Gastrocnemius medialis (tissue), 4 donors: ENCODE measurements at regions not wholly inside any gene's neighbourhood (a gene's known extent, or its start where the extent isn't known, plus 50 kb on each side); places are given as distances from the start of the nearest gene placed in this dataset.

ENCODE experiments used
- ATAC-seq, 2 donors: fragments of 150-250 bp; one replicate each; pipeline ENCODE4 v1.9.1; 2016
- DNase-seq, 2 donors: peaks; one replicate each; pipeline ENCODE4 v3.0.0-alpha.2; 2019
- H3K27ac ChIP-seq, 4 donors: fragments of 200-600 bp; sonication (generic); 1 replicate in 1 of 4; 2 replicates in 3 of 4; pipeline ENCODE4 v1.5.1; 2016 to 2018; ENCODE audit warnings: mild to moderate bottlenecking in 2 of 4, moderate library complexity in 1 of 4
- H3K27me3 ChIP-seq, 3 donors: fragments of 200-600 bp; sonication (generic) in 2 of 3; 1 replicate in 1 of 3; 2 replicates in 2 of 3; pipeline versions ENCODE4 v1.5.1 to v1.6.0; 2016 to 2019; ENCODE audit warnings: mild to moderate bottlenecking in 1 of 3, moderate library complexity in 1 of 3
- H3K36me3 ChIP-seq, 2 donors: fragments of 200-600 bp; sonication (generic) in 1 of 2; one replicate each; pipeline ENCODE4 v1.5.1; 2017 to 2018
- H3K4me1 ChIP-seq, 2 donors: fragments of 200-600 bp; sonication (generic) in 1 of 2; one replicate each; pipeline ENCODE4 v1.5.1; 2016 to 2017; ENCODE audit warnings: mild to moderate bottlenecking in 2 of 2
- H3K4me3 ChIP-seq, 4 donors: fragments of 200-600 bp; sonication (generic) in 3 of 4; 1 replicate in 1 of 4; 2 replicates in 3 of 4; pipeline ENCODE4 v1.5.1; 2016 to 2019; ENCODE audit warnings: mild to moderate bottlenecking in 2 of 4
- H3K9me3 ChIP-seq, 3 donors: fragments of 200-600 bp; sonication (generic) in 2 of 3; 1 replicate in 1 of 3; 2 replicates in 2 of 3; pipeline ENCODE4 v1.5.1; 2016 to 2019
- CTCF ChIP-seq, 5 experiments: fragments of 450-650 bp in 3 of 5; fragments of 200-600 bp in 2 of 5; sonication (generic) in 2 of 5; IDR thresholded peaks in 4 of 5; conservative IDR thresholded peaks in 1 of 5; 1 replicate in 4 of 5; 2 replicates in 1 of 5; pipeline ENCODE4 v1.5.1; 2016 to 2019; ENCODE audit warnings: antibody characterized with exemption in 5 of 5, mild to moderate bottlenecking in 3 of 5, moderate library complexity in 3 of 5
- POLR2A ChIP-seq, 2 donors: fragments of 450-650 bp; IDR thresholded peaks; one replicate each; pipeline ENCODE4 v1.6.1; 2017; ENCODE audit warnings: antibody characterized with exemption in 2 of 2, mild to moderate bottlenecking in 2 of 2, moderate library complexity in 2 of 2
- in situ Hi-C, 4 donors: fragments of 200-750 bp; cut with MboI; loops; one replicate each; pipeline versions ENCODE4 v1.15.0 to v1.8.0; 2017; ENCODE audit warnings: low sequenced_read_pairs in 4 of 4
- intact Hi-C: fragments of 100-400 bp; cut with DNase I; formaldehyde crosslinking; loops from one replicate; pipeline ENCODE4 v1.15.1; 2023; ENCODE audit warnings: low total_unique reads

GRCh38 chr12:61987173-61987572 is 273.0 kb upstream of the USP15 start:
- no peak for TF ChIP-seq CTCF (IDR thresholded peaks at IDR 0.05 in 4 of 5, conservative IDR thresholded peaks at IDR 0.05 in 1 of 5)
- no peak for TF ChIP-seq POLR2A (IDR thresholded peaks at IDR 0.05)
- ATAC-seq: no peak
- H3K9me3 ChIP-seq: no peaks in the 10 kb centered on the region
- H3K4me1 ChIP-seq: no peaks in the 10 kb centered on the region
- H3K27ac ChIP-seq: no peak overlapping the region
- no peaks in the 10 kb centered on the region for H3K36me3 ChIP-seq
- no peaks in the 10 kb centered on the region for H3K27me3 ChIP-seq
- H3K4me3 ChIP-seq: no peak overlapping the region
- intact Hi-C loops: no loop called here
- in situ Hi-C loops: no loop called here
- DNase-seq: no peak

GRCh38 chr12:61991661-61992060 is 268.5 kb upstream of the USP15 start:
- intact Hi-C loops: no loop called here
- ATAC-seq: no peak
- no peaks in the 10 kb centered on the region for H3K27me3 ChIP-seq

GRCh38 chr12:61993734-61994345 is 266.4 kb upstream of the USP15 start:
- Histone ChIP-seq H3K27ac (no peak overlapping the region), H3K4me1 (no peaks in the 10 kb centered on the region), H3K9me3 (no peaks in the 10 kb centered on the region), H3K27me3 (no peaks in the 10 kb centered on the region), H3K4me3 (no peak overlapping the region), H3K36me3 (no peaks in the 10 kb centered on the region)
- TF ChIP-seq POLR2A (IDR thresholded peaks at IDR 0.05) (no peak), CTCF (IDR thresholded peaks at IDR 0.05 in 4 of 5, conservative IDR thresholded peaks at IDR 0.05 in 1 of 5) (no peak)
- no peak for DNase-seq
- in situ Hi-C loops: no loop called here
- intact Hi-C loops: no loop called here
- ATAC-seq: no peak

More at GRCh38 chr12:61991661-61992060, 268.5 kb upstream of the USP15 start:
- H3K4me1 ChIP-seq: no peaks in the 10 kb centered on the region
- no peak overlapping the region for H3K27ac ChIP-seq
- no peak for DNase-seq
- H3K4me3 ChIP-seq: no peak overlapping the region
- in situ Hi-C loops: no loop called here
- TF ChIP-seq POLR2A (IDR thresholded peaks at IDR 0.05): no peak
- no peak for TF ChIP-seq CTCF (IDR thresholded peaks at IDR 0.05 in 4 of 5, conservative IDR thresholded peaks at IDR 0.05 in 1 of 5)
- H3K9me3 ChIP-seq: no peaks in the 10 kb centered on the region
- no peaks in the 10 kb centered on the region for H3K36me3 ChIP-seq

- in situ Hi-C loops (no loop called here), intact Hi-C loops (no loop called here)
- Histone ChIP-seq H3K4me3 (no peak overlapping the region), H3K27me3 (no peaks in the 10 kb centered on the region), H3K4me1 (no peaks in the 10 kb centered on the region), H3K36me3 (no peaks in the 10 kb centered on the region), H3K27ac (no peak overlapping the region), H3K9me3 (no peaks in the 10 kb centered on the region)
- DNase-seq: no peak
- TF ChIP-seq CTCF (IDR thresholded peaks at IDR 0.05 in 4 of 5, conservative IDR thresholded peaks at IDR 0.05 in 1 of 5): no peak
- no peak for TF ChIP-seq POLR2A (IDR thresholded peaks at IDR 0.05)
- ATAC-seq: no peak
Observed at GRCh38 chr12:61996717-61997116, 263.5 kb upstream of the USP15 start.

- intact Hi-C loops: no loop called here
- Histone ChIP-seq H3K27ac (no peak overlapping the region), H3K27me3 (no peaks in the 10 kb centered on the region), H3K4me1 (no peaks in the 10 kb centered on the region), H3K36me3 (no peaks in the 10 kb centered on the region), H3K9me3 (no peaks in the 10 kb centered on the region), H3K4me3 (no peak overlapping the region)
- no peak for ATAC-seq
- DNase-seq: no peak
- TF ChIP-seq CTCF (IDR thresholded peaks at IDR 0.05 in 4 of 5, conservative IDR thresholded peaks at IDR 0.05 in 1 of 5) (no peak), POLR2A (IDR thresholded peaks at IDR 0.05) (no peak)
- in situ Hi-C loops: no loop called here
Observed at GRCh38 chr12:61998791-61999190, 261.4 kb upstream of the USP15 start.
